ENCODE measurements at regions not wholly inside any gene's neighbourhood (a gene's known extent, or its start where the extent isn't known, plus 50 kb on each side); places are given as distances from the start of the nearest gene placed in this dataset.

- Histone ChIP-seq H3K4me3 (ENCODE audit: low read depth, low read length, poor library complexity, severe bottlenecking) (no peak overlapping the region), H4K20me1 (ENCODE audit: insufficient read depth, low read length) (no peaks in the 10 kb centered on the region), H3K4me1 (ENCODE audit: insufficient read depth, low read length, poor library complexity, severe bottlenecking) (no peaks in the 10 kb centered on the region), H3K79me2 (ENCODE audit: insufficient read depth, low read depth, low read length) (no peaks in the 10 kb centered on the region), H2AFZ (ENCODE audit: low read length) (no peak overlapping the region), H3K36me3 (ENCODE audit: insufficient read depth, low read length) (no peaks in the 10 kb centered on the region), H3K4me2 (ENCODE audit: low read length) (no peak overlapping the region), H3K9me2 (ENCODE audit: insufficient read depth, low read length) (no peaks in the 10 kb centered on the region), H3K9me3 (ENCODE audit: low read length) (no peaks in the 10 kb centered on the region), H3K27ac (ENCODE audit: low read depth, low read length, poor library complexity, severe bottlenecking) (no peak overlapping the region)
- no peak for TF ChIP-seq EZH2phosphoT487 (IDR thresholded peaks at IDR 0.05; ENCODE audit: borderline replicate concordance, low read depth, low read length)
- no peak for TF ChIP-seq CTCF (conservative IDR thresholded peaks at IDR 0.05; ENCODE audit: low read length)
- no peak for DNase-seq (ENCODE audit: low spot score)
- POLR2A ChIA-PET = interaction anchor here (0.6 to 1.3 kb wide), 6 partner anchors 12 to 242 kb away, joined by 3 to 9 read pairs (median 3); no protein-coding TSS in a partner anchor
- no TSS peak for BruUV-seq (replicated peaks)
- CTCF ChIA-PET (ENCODE audit: unreplicated experiment) = no interaction called here
- intact Hi-C loops (cut with micrococcal nuclease; ENCODE audit: unreplicated experiment) = no loop called here
Observed at GRCh38 chr1:193524021-193524420, 337.6 kb upstream of the B3GALT2 start.

GRCh38 chr1:193520472-193520871, 334.1 kb upstream of the B3GALT2 start:
- no peak overlapping the region for H2AFZ ChIP-seq (ENCODE audit: low read length)
- TF ChIP-seq EZH2phosphoT487 (IDR thresholded peaks at IDR 0.05; ENCODE audit: borderline replicate concordance, low read depth, low read length) (no peak), CTCF (conservative IDR thresholded peaks at IDR 0.05; ENCODE audit: low read length) (no peak)
- no peaks in the 10 kb centered on the region for H3K79me2 ChIP-seq (ENCODE audit: insufficient read depth, low read depth, low read length)
- H3K4me3 ChIP-seq (ENCODE audit: low read depth, low read length, poor library complexity, severe bottlenecking) = no peak overlapping the region
- H3K27ac ChIP-seq (ENCODE audit: low read depth, low read length, poor library complexity, severe bottlenecking) = no peak overlapping the region
- H3K4me1 ChIP-seq (ENCODE audit: insufficient read depth, low read length, poor library complexity, severe bottlenecking) = no peaks in the 10 kb centered on the region
- no peaks in the 10 kb centered on the region for H4K20me1 ChIP-seq (ENCODE audit: insufficient read depth, low read length)
- H3K4me2 ChIP-seq (ENCODE audit: low read length) = no peak overlapping the region
- intact Hi-C loops (cut with micrococcal nuclease; ENCODE audit: unreplicated experiment) = no loop called here
- no TSS peak for BruUV-seq (replicated peaks)
- CTCF ChIA-PET (ENCODE audit: unreplicated experiment) = no interaction called here
- no peaks in the 10 kb centered on the region for H3K9me2 ChIP-seq (ENCODE audit: insufficient read depth, low read length)
- POLR2A ChIA-PET = no interaction called here
- no peaks in the 10 kb centered on the region for H3K9me3 ChIP-seq (ENCODE audit: low read length)
- DNase-seq (ENCODE audit: low spot score) = no peak
- no peaks in the 10 kb centered on the region for H3K36me3 ChIP-seq (ENCODE audit: insufficient read depth, low read length)

GRCh38 chr1:193519922-193520321, 333.5 kb upstream of the B3GALT2 start:
- TF ChIP-seq EZH2phosphoT487 (IDR thresholded peaks at IDR 0.05; ENCODE audit: borderline replicate concordance, low read depth, low read length) (no peak), CTCF (conservative IDR thresholded peaks at IDR 0.05; ENCODE audit: low read length) (no peak)
- no peaks in the 10 kb centered on the region for H4K20me1 ChIP-seq (ENCODE audit: insufficient read depth, low read length)
- no peaks in the 10 kb centered on the region for H3K79me2 ChIP-seq (ENCODE audit: insufficient read depth, low read depth, low read length)
- H3K4me3 ChIP-seq (ENCODE audit: low read depth, low read length, poor library complexity, severe bottlenecking) = no peak overlapping the region
- no peaks in the 10 kb centered on the region for H3K9me2 ChIP-seq (ENCODE audit: insufficient read depth, low read length)
- no peaks in the 10 kb centered on the region for H3K9me3 ChIP-seq (ENCODE audit: low read length)
- no peak overlapping the region for H3K27ac ChIP-seq (ENCODE audit: low read depth, low read length, poor library complexity, severe bottlenecking)
- intact Hi-C loops (cut with micrococcal nuclease; ENCODE audit: unreplicated experiment) = no loop called here
- no peaks in the 10 kb centered on the region for H3K4me1 ChIP-seq (ENCODE audit: insufficient read depth, low read length, poor library complexity, severe bottlenecking)
- BruUV-seq (replicated peaks) = no TSS peak
- H3K4me2 ChIP-seq (ENCODE audit: low read length) = no peak overlapping the region
- no peak for DNase-seq (ENCODE audit: low spot score)
- H3K36me3 ChIP-seq (ENCODE audit: insufficient read depth, low read length) = no peaks in the 10 kb centered on the region
- POLR2A ChIA-PET = no interaction called here
- no peak overlapping the region for H2AFZ ChIP-seq (ENCODE audit: low read length)
- CTCF ChIA-PET (ENCODE audit: unreplicated experiment) = no interaction called here
